OCI-LY7 (cell line): ENCODE measurements at regions not wholly inside any gene's neighbourhood (a gene's known extent, or its start where the extent isn't known, plus 50 kb on each side); places are given as distances from the start of the nearest gene placed in this dataset.

Experiments
- BruUV-seq: library from RNA; stranded (reverse); fragments of 400-500 nt; replicated peaks from 2 replicates; lab custom pipeline; 2021; lab: Mats Ljungman, UMichigan
- CTCF ChIA-PET: fragments of 300-600 bp; sonication (Branson Sonifier 250); formaldehyde crosslinking; loops from one replicate; lab custom pipeline; 2022; ENCODE audit warnings: antibody characterized with exemption; ENCODE audit not compliant: unreplicated experiment; lab: Charles Lee
- POLR2A ChIA-PET: fragments of 300-600 bp; sonication (Branson Sonifier 250); formaldehyde crosslinking; loops from one replicate; lab custom pipeline; 2022; ENCODE audit warnings: antibody characterized with exemption; lab: Charles Lee
- DNase-seq: peaks from one replicate; pipeline ENCODE4 v3.0.0-alpha.2; 2015; ENCODE audit warnings: low spot score
- H2AFZ ChIP-seq: fragments of 200-600 bp; sonication (generic), shearing (Covaris generic); 2 replicates; pipeline ENCODE4 v1.6.1; 2014; ENCODE audit warnings: mild to moderate bottlenecking, antibody characterized with exemption, low read length, moderate library complexity
- H3K27ac ChIP-seq: fragments of 200-600 bp; sonication (generic); 2 replicates; pipeline ENCODE4 v1.5.1; 2014; ENCODE audit warnings: mixed run types, low read depth, mild to moderate bottlenecking, moderate library complexity, low read length, inconsistent platforms; ENCODE audit not compliant: poor library complexity, severe bottlenecking
- H3K36me3 ChIP-seq: fragments of 200-600 bp; sonication (generic); 2 replicates; pipeline ENCODE4 v1.6.1; 2014; ENCODE audit warnings: mild to moderate bottlenecking, antibody characterized with exemption, low read length, moderate library complexity, mixed read lengths; ENCODE audit not compliant: insufficient read depth
- H3K4me1 ChIP-seq: fragments of 200-600 bp; sonication (generic); 2 replicates; pipeline ENCODE4 v1.5.1; 2014; ENCODE audit warnings: mild to moderate bottlenecking, low read length; ENCODE audit not compliant: insufficient read depth, poor library complexity, severe bottlenecking
- H3K4me2 ChIP-seq: fragments of 200-600 bp; sonication (generic); 2 replicates; pipeline ENCODE4 v1.6.1; 2014; ENCODE audit warnings: mild to moderate bottlenecking, low read length
- H3K4me3 ChIP-seq: fragments of 200-600 bp; sonication (generic); 2 replicates; pipeline ENCODE4 v1.5.1; 2014; ENCODE audit warnings: mild to moderate bottlenecking, low read depth, low read length; ENCODE audit not compliant: poor library complexity, severe bottlenecking
- H3K79me2 ChIP-seq: fragments of 200-600 bp; sonication (generic); 2 replicates; pipeline ENCODE4 v1.6.1; 2016; ENCODE audit warnings: low read depth, mild to moderate bottlenecking, low read length, moderate library complexity, mixed read lengths; ENCODE audit not compliant: insufficient read depth
- H3K9me2 ChIP-seq: fragments of 200-600 bp; sonication (generic); 2 replicates; pipeline ENCODE4 v1.6.1; 2016; ENCODE audit warnings: mild to moderate bottlenecking, low read length, mixed read lengths; ENCODE audit not compliant: insufficient read depth
- H3K9me3 ChIP-seq: fragments of 200-600 bp; sonication (generic); 2 replicates; pipeline ENCODE4 v1.6.1; 2014; ENCODE audit warnings: mild to moderate bottlenecking, mixed run types, low read length, mixed read lengths
- H4K20me1 ChIP-seq: fragments of 200-600 bp; sonication (generic); 2 replicates; pipeline ENCODE4 v1.6.1; 2014; ENCODE audit warnings: mild to moderate bottlenecking, antibody characterized with exemption, low read length, moderate library complexity, mixed read lengths; ENCODE audit not compliant: insufficient read depth
- CTCF ChIP-seq: fragments of 200-600 bp; sonication (generic); conservative IDR thresholded peaks from 2 replicates; pipeline ENCODE4 v1.5.1; 2014; ENCODE audit warnings: mild to moderate bottlenecking, antibody characterized with exemption, low read length, moderate library complexity, mixed read lengths
- EZH2phosphoT487 ChIP-seq: fragments of 200-600 bp; sonication (generic); IDR thresholded peaks from 2 replicates; pipeline ENCODE4 v1.6.1; 2018; ENCODE audit warnings: low read depth, borderline replicate concordance, mild to moderate bottlenecking, mixed run types, antibody characterized with exemption, low read length, moderate library complexity, mixed read lengths
- intact Hi-C: fragments of 100-400 bp; cut with micrococcal nuclease; formaldehyde crosslinking; loops from one replicate; pipeline ENCODE4 v1.10.0; 2022; ENCODE audit not compliant: unreplicated experiment

- no TSS peak for BruUV-seq
- Histone ChIP-seq H3K27ac (no peak overlapping the region), H3K9me2 (no peaks in the 10 kb centered on the region), H3K79me2 (no peaks in the 10 kb centered on the region), H4K20me1 (no peaks in the 10 kb centered on the region), H3K4me2 (no peak overlapping the region), H2AFZ (no peak overlapping the region), H3K4me3 (no peak overlapping the region), H3K9me3 (no peaks in the 10 kb centered on the region), H3K4me1 (no peaks in the 10 kb centered on the region), H3K36me3 (no peaks in the 10 kb centered on the region)
- ChIA-PET CTCF (no interaction called here), POLR2A (no interaction called here)
- DNase-seq, result no peak
- TF ChIP-seq EZH2phosphoT487 (no peak), CTCF (no peak)
- intact Hi-C loops, result no loop called here
Observed at GRCh38 chr15:53836618-53837017, 77.2 kb upstream of the WDR72 start.

GRCh38 chr15:53835309-53835708 lies 75.8 kb upstream of the WDR72 start:
- Histone ChIP-seq H3K9me2 (no peaks in the 10 kb centered on the region), H2AFZ (no peak overlapping the region), H3K27ac (no peak overlapping the region), H3K4me1 (no peaks in the 10 kb centered on the region), H3K9me3 (no peaks in the 10 kb centered on the region), H3K79me2 (no peaks in the 10 kb centered on the region), H3K4me3 (no peak overlapping the region), H3K36me3 (no peaks in the 10 kb centered on the region), H4K20me1 (no peaks in the 10 kb centered on the region), H3K4me2 (no peak overlapping the region)
- TF ChIP-seq CTCF (no peak), EZH2phosphoT487 (no peak)
- ChIA-PET CTCF (no interaction called here), POLR2A (no interaction called here)
- no TSS peak for BruUV-seq
- intact Hi-C loops, result no loop called here
- DNase-seq, result no peak

- TF ChIP-seq CTCF, result no peak
- TF ChIP-seq EZH2phosphoT487, result no peak
- Histone ChIP-seq H3K4me2 (no peak overlapping the region), H4K20me1 (no peaks in the 10 kb centered on the region), H2AFZ (no peak overlapping the region), H3K27ac (no peak overlapping the region), H3K9me2 (no peaks in the 10 kb centered on the region), H3K9me3 (no peaks in the 10 kb centered on the region), H3K36me3 (no peaks in the 10 kb centered on the region), H3K4me1 (no peaks in the 10 kb centered on the region), H3K4me3 (no peak overlapping the region), H3K79me2 (no peaks in the 10 kb centered on the region)
- ChIA-PET POLR2A (no interaction called here), CTCF (no interaction called here)
- no TSS peak for BruUV-seq
- intact Hi-C loops, result no loop called here
- no peak for DNase-seq
Observed at GRCh38 chr15:53834214-53834613, 74.8 kb upstream of the WDR72 start.
